ENCODE measurements at regions not wholly inside any gene's neighbourhood (a gene's known extent, or its start where the extent isn't known, plus 50 kb on each side); places are given as distances from the start of the nearest gene placed in this dataset.

GRCh38 chr1:5659606-5660005 is 332.6 kb downstream of the NPHP4 start:
- TF ChIP-seq, protein P1, sequence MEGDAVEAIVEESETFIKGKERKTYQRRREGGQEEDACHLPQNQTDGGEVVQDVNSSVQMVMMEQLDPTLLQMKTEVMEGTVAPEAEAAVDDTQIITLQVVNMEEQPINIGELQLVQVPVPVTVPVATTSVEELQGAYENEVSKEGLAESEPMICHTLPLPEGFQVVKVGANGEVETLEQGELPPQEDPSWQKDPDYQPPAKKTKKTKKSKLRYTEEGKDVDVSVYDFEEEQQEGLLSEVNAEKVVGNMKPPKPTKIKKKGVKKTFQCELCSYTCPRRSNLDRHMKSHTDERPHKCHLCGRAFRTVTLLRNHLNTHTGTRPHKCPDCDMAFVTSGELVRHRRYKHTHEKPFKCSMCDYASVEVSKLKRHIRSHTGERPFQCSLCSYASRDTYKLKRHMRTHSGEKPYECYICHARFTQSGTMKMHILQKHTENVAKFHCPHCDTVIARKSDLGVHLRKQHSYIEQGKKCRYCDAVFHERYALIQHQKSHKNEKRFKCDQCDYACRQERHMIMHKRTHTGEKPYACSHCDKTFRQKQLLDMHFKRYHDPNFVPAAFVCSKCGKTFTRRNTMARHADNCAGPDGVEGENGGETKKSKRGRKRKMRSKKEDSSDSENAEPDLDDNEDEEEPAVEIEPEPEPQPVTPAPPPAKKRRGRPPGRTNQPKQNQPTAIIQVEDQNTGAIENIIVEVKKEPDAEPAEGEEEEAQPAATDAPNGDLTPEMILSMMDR (conservative IDR thresholded peaks at IDR 0.05; ENCODE audit: low read depth in 2 of 2), result no peak
- no peak for TF ChIP-seq CREB1 (CRISPR knock-in tag; IDR thresholded peaks at IDR 0.05; ENCODE audit: low read depth)
- TF ChIP-seq EZH2 (IDR thresholded peaks at IDR 0.05; ENCODE audit: low read depth, unreplicated experiment), result no peak
- TF ChIP-seq REST (IDR thresholded peaks at IDR 0.05; ENCODE audit: unreplicated experiment), result no peak
- no peak for TF ChIP-seq POLR2AphosphoS5 (IDR thresholded peaks at IDR 0.05; ENCODE audit: low read depth)
